BE2C (cell line): ENCODE measurements at regions not wholly inside any gene's neighbourhood (a gene's known extent, or its start where the extent isn't known, plus 50 kb on each side); places are given as distances from the start of the nearest gene placed in this dataset.

Experiments used
- DNase-seq: peaks from one replicate; pipeline ENCODE4 v3.0.0-alpha.2; 2020
- H3K27me3 ChIP-seq: fragments of 250-450 bp; sonication (Bioruptor Pico); 2 replicates; pipeline ENCODE4 v1.5.1; 2020; ENCODE audit warnings: mild to moderate bottlenecking
- H3K36me3 ChIP-seq: fragments of 250-450 bp; sonication (Bioruptor Pico); 2 replicates; pipeline ENCODE4 v1.5.1; 2020; ENCODE audit warnings: mild to moderate bottlenecking
- H3K4me1 ChIP-seq: fragments of 250-450 bp; sonication (Bioruptor Pico); 2 replicates; pipeline ENCODE4 v1.5.1; 2020
- H3K4me3 ChIP-seq: 2 replicates; pipeline ENCODE4 v1.5.1; 2011; ENCODE audit warnings: low read depth, low read length
- H3K9me3 ChIP-seq: fragments of 250-450 bp; sonication (Bioruptor Pico); 2 replicates; pipeline ENCODE4 v1.5.1; 2020
- CTCF ChIP-seq: IDR thresholded peaks from 2 replicates; pipeline ENCODE4 v1.5.1; 2012; ENCODE audit warnings: mild to moderate bottlenecking, low read depth, low read length

GRCh38 chr2:6065703-6066102 is 373.5 kb downstream of the SOX11 start:
- no peaks in the 10 kb centered on the region for H3K27me3 ChIP-seq
- H3K9me3 ChIP-seq, result no peaks in the 10 kb centered on the region
- TF ChIP-seq CTCF, result no peak
- no peak overlapping the region for H3K4me3 ChIP-seq
- no peaks in the 10 kb centered on the region for H3K4me1 ChIP-seq
- H3K36me3 ChIP-seq, result no peaks in the 10 kb centered on the region
- DNase-seq, result no peak

- no peak for DNase-seq
- Histone ChIP-seq H3K9me3 (no peaks in the 10 kb centered on the region), H3K4me3 (no peak overlapping the region), H3K4me1 (no peaks in the 10 kb centered on the region), H3K36me3 (no peaks in the 10 kb centered on the region), H3K27me3 (no peaks in the 10 kb centered on the region)
- TF ChIP-seq CTCF, result no peak
These were observed 374.9 kb downstream of the SOX11 start for GRCh38 chr2:6067089-6067488.

- no peaks in the 10 kb centered on the region for H3K27me3 ChIP-seq
- DNase-seq, result no peak
These were observed 375.6 kb downstream of the SOX11 start for GRCh38 chr2:6067806-6068205.

GRCh38 chr2:6068429-6068828 is 376.2 kb downstream of the SOX11 start:
- Histone ChIP-seq H3K4me3 (no peak overlapping the region), H3K36me3 (no peaks in the 10 kb centered on the region), H3K9me3 (no peaks in the 10 kb centered on the region), H3K4me1 (no peaks in the 10 kb centered on the region), H3K27me3 (no peaks in the 10 kb centered on the region)
- DNase-seq, result no peak
- no peak for TF ChIP-seq CTCF

More at GRCh38 chr2:6067806-6068205, 375.6 kb downstream of the SOX11 start:
- Histone ChIP-seq H3K9me3 (no peaks in the 10 kb centered on the region), H3K4me3 (no peak overlapping the region), H3K36me3 (no peaks in the 10 kb centered on the region), H3K4me1 (no peaks in the 10 kb centered on the region)
- TF ChIP-seq CTCF, result no peak

GRCh38 chr2:6069381-6069780 is 377.2 kb downstream of the SOX11 start:
- Histone ChIP-seq H3K36me3 (no peaks in the 10 kb centered on the region), H3K9me3 (no peaks in the 10 kb centered on the region), H3K4me3 (no peak overlapping the region), H3K4me1 (no peaks in the 10 kb centered on the region), H3K27me3 (no peaks in the 10 kb centered on the region)
- no peak for DNase-seq
- TF ChIP-seq CTCF, result no peak

- no peaks in the 10 kb centered on the region for H3K27me3 ChIP-seq
- H3K4me1 ChIP-seq, result no peaks in the 10 kb centered on the region
- no peak overlapping the region for H3K4me3 ChIP-seq
- H3K9me3 ChIP-seq, result no peaks in the 10 kb centered on the region
- DNase-seq, result no peak
- no peak for TF ChIP-seq CTCF
- H3K36me3 ChIP-seq, result no peaks in the 10 kb centered on the region
These were observed 379.3 kb downstream of the SOX11 start for GRCh38 chr2:6071519-6071918.
